Neuronal stem cell (in vitro differentiated cells): ENCODE measurements at regions not wholly inside any gene's neighbourhood (a gene's known extent, or its start where the extent isn't known, plus 50 kb on each side); places are given as distances from the start of the nearest gene placed in this dataset.

ENCODE experiments used
- DNase-seq: peaks from one replicate; pipeline ENCODE4 v3.0.0-alpha.2; 2013; ENCODE audit warnings: low spot score
- H2AFZ ChIP-seq: one replicate; pipeline ENCODE4 v1.6.1; 2013; ENCODE audit warnings: mild to moderate bottlenecking, low read length, inconsistent platforms
- H2AK5ac ChIP-seq: 2 replicates; pipeline ENCODE4 v1.6.1; 2013; ENCODE audit warnings: low read depth, mild to moderate bottlenecking, inconsistent platforms, low read length, moderate library complexity, mixed read lengths
- H2BK120ac ChIP-seq: 2 replicates; pipeline ENCODE4 v1.6.1; 2013; ENCODE audit warnings: low read depth, mild to moderate bottlenecking, inconsistent platforms, low read length, moderate library complexity, mixed read lengths
- H2BK12ac ChIP-seq: one replicate; pipeline ENCODE4 v1.6.1; 2013; ENCODE audit warnings: low read length, inconsistent platforms
- H2BK15ac ChIP-seq: 2 replicates; pipeline ENCODE4 v1.6.1; 2013; ENCODE audit warnings: mild to moderate bottlenecking, low read length, inconsistent platforms, mixed read lengths
- H2BK5ac ChIP-seq: one replicate; pipeline ENCODE4 v1.6.1; 2013; ENCODE audit warnings: inconsistent platforms, mild to moderate bottlenecking, low read length, moderate library complexity
- H3K14ac ChIP-seq: one replicate; pipeline ENCODE4 v1.6.1; 2013; ENCODE audit warnings: low read length, inconsistent platforms
- H3K18ac ChIP-seq: 2 replicates; pipeline ENCODE4 v1.6.1; 2013; ENCODE audit warnings: low read length, inconsistent platforms
- H3K23ac ChIP-seq: 2 replicates; pipeline ENCODE4 v1.6.1; 2013; ENCODE audit warnings: low read depth, mild to moderate bottlenecking, mixed read lengths, low read length, inconsistent platforms; ENCODE audit not compliant: poor library complexity
- H3K27ac ChIP-seq: replicated peaks from 3 replicates; pipeline ENCODE4 v1.5.1; 2013; ENCODE audit warnings: low read length, inconsistent platforms
- H3K27me3 ChIP-seq, 3 experiments: 2 replicates each; pipeline ENCODE4 v1.6.1; 2013; ENCODE audit warnings: low read length in 3 of 3, mild to moderate bottlenecking in 2 of 3, inconsistent platforms in 1 of 3, low read depth in 1 of 3, mixed read lengths in 1 of 3, moderate library complexity in 1 of 3; ENCODE audit not compliant: control insufficient read depth in 3 of 3, insufficient read depth in 3 of 3
- H3K36me3 ChIP-seq, 2 donors: replicated peaks in 1 of 2; 2 replicates each; pipeline ENCODE4 v1.6.1; 2013; ENCODE audit warnings: low read length in 2 of 2; ENCODE audit not compliant: control insufficient read depth in 2 of 2, insufficient read depth in 2 of 2
- H3K4ac ChIP-seq: 2 replicates; pipeline ENCODE4 v1.6.1; 2013; ENCODE audit warnings: inconsistent platforms, mild to moderate bottlenecking, low read length, moderate library complexity
- H3K4me1 ChIP-seq, 2 donors: 1 replicate in 1 of 2; 2 replicates in 1 of 2; pipeline ENCODE4 v1.6.1; 2013; ENCODE audit warnings: low read length in 2 of 2, low read depth in 1 of 2; ENCODE audit not compliant: control insufficient read depth in 2 of 2, insufficient read depth in 1 of 2
- H3K4me2 ChIP-seq: one replicate; pipeline ENCODE4 v1.6.1; 2013; ENCODE audit warnings: mild to moderate bottlenecking, low read length, inconsistent platforms; ENCODE audit not compliant: insufficient read depth, poor library complexity, severe bottlenecking
- H3K4me3 ChIP-seq, 2 donors: 2 replicates each; pipeline ENCODE4 v1.5.1; 2013; ENCODE audit warnings: low read length in 2 of 2, mild to moderate bottlenecking in 2 of 2, inconsistent platforms in 1 of 2, moderate library complexity in 1 of 2
- H3K79me1 ChIP-seq: one replicate; pipeline ENCODE4 v1.6.1; 2013; ENCODE audit warnings: low read depth, mild to moderate bottlenecking, inconsistent platforms, low read length, moderate library complexity
- H3K9ac ChIP-seq: one replicate; pipeline ENCODE4 v1.6.1; 2013; ENCODE audit warnings: mild to moderate bottlenecking, low read depth, low read length, inconsistent platforms; ENCODE audit not compliant: poor library complexity
- H3K9me3 ChIP-seq, 2 donors: replicated peaks in 1 of 2; 2 replicates each; pipeline versions ENCODE3 to v1.6.1; 2013; ENCODE audit warnings: low read length in 2 of 2, mild to moderate bottlenecking in 2 of 2, inconsistent platforms in 1 of 2, low read depth in 1 of 2, mixed read lengths in 1 of 2, moderate library complexity in 1 of 2; ENCODE audit not compliant: control insufficient read depth in 2 of 2, insufficient read depth in 1 of 2
- H4K8ac ChIP-seq: one replicate; pipeline ENCODE4 v1.6.1; 2013; ENCODE audit warnings: low read depth, mild to moderate bottlenecking, inconsistent platforms, low read length, moderate library complexity
- H4K91ac ChIP-seq: one replicate; pipeline ENCODE4 v1.6.1; 2013; ENCODE audit warnings: low read length, low read depth, mild to moderate bottlenecking, inconsistent platforms; ENCODE audit not compliant: poor library complexity
- WGBS, 2 donors: extraction: QIAGEN DNeasy Blood & Tissue Kit; methylation state at CpG; one replicate each; pipeline ENCODE4 v1.1.7; 2013; ENCODE audit warnings: missing lambda C conversion rate in 2 of 2, mixed read lengths in 1 of 2; ENCODE audit not compliant: insufficient read length in 2 of 2, insufficient replicate concordance in 1 of 2; ENCODE audit errors: extremely low coverage in 2 of 2; 5-methylcytosine and 5-hydroxymethylcytosine counted together

GRCh38 chr10:121154310-121154709 is 303.1 kb downstream of the WDR11 start:
- no peak for DNase-seq
- Histone ChIP-seq H2BK5ac (no peak overlapping the region), H3K27ac (no peak overlapping the region), H4K91ac (no peak overlapping the region), H3K4me3 (no peak overlapping the region), H3K4me1 (peaks cover 4 to 5% of the 10 kb centered on the region in 2 donors), H3K36me3 (no peaks in the 10 kb centered on the region), H3K4me2 (no peak overlapping the region), H3K18ac (no peak overlapping the region), H2BK15ac (no peak overlapping the region), H4K8ac (no peak overlapping the region), H2BK120ac (no peak overlapping the region), H3K9ac (no peak overlapping the region), H3K27me3 (no peaks in the 10 kb centered on the region), H2BK12ac (no peak overlapping the region), H2AK5ac (no peak overlapping the region), H3K4ac (no peak overlapping the region), H3K23ac (no peak overlapping the region), H3K14ac (no peak overlapping the region), H3K9me3 (peaks cover 0 to 4% of the 10 kb centered on the region in 2 donors), H2AFZ (peak overlapping the region; percentile 72), H3K79me1 (no peaks in the 10 kb centered on the region)
- no CpG with 5 or more reads among the region's 2 CpGs for WGBS, 2 donors

- Histone ChIP-seq H3K18ac (no peak overlapping the region), H3K79me1 (no peaks in the 10 kb centered on the region), H3K23ac (no peak overlapping the region), H2AK5ac (no peak overlapping the region), H4K8ac (no peak overlapping the region), H3K4me3 (no peak overlapping the region), H3K9ac (no peak overlapping the region), H3K4ac (no peak overlapping the region), H2BK120ac (no peak overlapping the region), H2BK12ac (no peak overlapping the region), H2BK15ac (no peak overlapping the region), H3K4me1 (peaks cover 4 to 5% of the 10 kb centered on the region in 2 donors), H3K14ac (no peak overlapping the region), H4K91ac (no peak overlapping the region), H3K9me3 (peaks cover 0 to 4% of the 10 kb centered on the region in 2 donors), H3K27ac (no peak overlapping the region), H2AFZ (peak overlapping the region; percentile 72), H3K36me3 (no peaks in the 10 kb centered on the region), H3K4me2 (no peak overlapping the region), H2BK5ac (no peak overlapping the region), H3K27me3 (no peaks in the 10 kb centered on the region)
- no CpG with 5 or more reads among the region's 5 CpGs for WGBS, 2 donors
- no peak for DNase-seq
Measured at GRCh38 chr10:121154846-121155245, 303.7 kb downstream of the WDR11 start.

GRCh38 chr10:121155742-121156474 is 304.7 kb downstream of the WDR11 start:
- H3K23ac ChIP-seq, result no peak overlapping the region
- no peak overlapping the region for H3K4me3 ChIP-seq
- H3K4me2 ChIP-seq, result no peak overlapping the region
- H3K27me3 ChIP-seq, result no peaks in the 10 kb centered on the region
- H2BK15ac ChIP-seq, result no peak overlapping the region
- H3K4ac ChIP-seq, result no peak overlapping the region
- no peak overlapping the region for H3K9ac ChIP-seq
- H2BK120ac ChIP-seq, result no peak overlapping the region
- no peak overlapping the region for H2AK5ac ChIP-seq
- no peak overlapping the region for H4K8ac ChIP-seq
- no peaks in the 10 kb centered on the region for H3K36me3 ChIP-seq
- H4K91ac ChIP-seq, result no peak overlapping the region
- no peaks in the 10 kb centered on the region for H3K79me1 ChIP-seq
- no peak overlapping the region for H2BK5ac ChIP-seq
- peaks cover 4 to 5% of the 10 kb centered on the region in 2 donors for H3K4me1 ChIP-seq
- no peak for DNase-seq
- peaks cover 0 to 4% of the 10 kb centered on the region in 2 donors for H3K9me3 ChIP-seq
- H3K27ac ChIP-seq, result no peak overlapping the region
- H3K18ac ChIP-seq, result no peak overlapping the region
- H3K14ac ChIP-seq, result no peak overlapping the region
- H2AFZ ChIP-seq, result no peak overlapping the region
- WGBS, 2 donors, result no CpG with 5 or more reads among the region's 5 CpGs
- no peak overlapping the region for H2BK12ac ChIP-seq

GRCh38 chr10:121157998-121158397 is 306.8 kb downstream of the WDR11 start:
- Histone ChIP-seq H2AK5ac (no peak overlapping the region), H3K4me1 (peaks cover 4 to 5% of the 10 kb centered on the region in 2 donors), H3K27ac (no peak overlapping the region), H3K4me3 (no peak overlapping the region), H4K8ac (no peak overlapping the region), H2BK15ac (no peak overlapping the region), H3K18ac (no peak overlapping the region), H3K4me2 (no peak overlapping the region), H4K91ac (no peak overlapping the region), H3K4ac (no peak overlapping the region), H2BK120ac (no peak overlapping the region), H3K14ac (no peak overlapping the region), H3K9me3 (no peaks in the 10 kb centered on the region), H3K27me3 (no peaks in the 10 kb centered on the region), H3K36me3 (no peaks in the 10 kb centered on the region), H3K79me1 (no peaks in the 10 kb centered on the region), H2AFZ (no peak overlapping the region), H3K23ac (no peak overlapping the region), H2BK12ac (no peak overlapping the region), H2BK5ac (no peak overlapping the region), H3K9ac (no peak overlapping the region)
- no peak for DNase-seq
- WGBS, 2 donors, result no CpG with 5 or more reads among the region's 6 CpGs
